Panc1 (cell line): ENCODE measurements at regions not wholly inside any gene's neighbourhood (a gene's known extent, or its start where the extent isn't known, plus 50 kb on each side); places are given as distances from the start of the nearest gene placed in this dataset.

ENCODE experiments used
- ATAC-seq: fragments of 200-7000 bp; cut with Tn5 transposase; 2 replicates; pipeline ENCODE4 v1.9.1; 2020; ENCODE audit warnings: mild to moderate bottlenecking, moderate library complexity
- BruUV-seq: library from RNA; stranded (reverse); fragments of 400-500 nt; replicated peaks from 2 replicates; lab custom pipeline; 2021; lab: Mats Ljungman, UMichigan
- CTCF ChIA-PET: fragments of 300-600 bp; sonication (Branson Sonifier 250); formaldehyde crosslinking; loops from one replicate; lab custom pipeline; 2022; ENCODE audit warnings: antibody characterized with exemption; lab: Charles Lee
- POLR2A ChIA-PET: fragments of 300-600 bp; sonication (Branson Sonifier 250); formaldehyde crosslinking; loops from one replicate; lab custom pipeline; 2022; ENCODE audit warnings: antibody characterized with exemption; lab: Charles Lee
- DNase-seq: peaks from one replicate; pipeline ENCODE4 v3.0.0-alpha.2; 2010; ENCODE audit warnings: low read depth, low spot score
- H3K27ac ChIP-seq: 2 replicates; pipeline ENCODE4 v1.5.1; 2011; ENCODE audit warnings: mild to moderate bottlenecking, low read length, inconsistent platforms
- H3K27me3 ChIP-seq: fragments of 200-500 bp; sonication (Bioruptor generic); 2 replicates; pipeline ENCODE4 v1.6.0; 2014; ENCODE audit warnings: low read length, inconsistent platforms; ENCODE audit not compliant: control insufficient read depth, insufficient read depth
- H3K36me3 ChIP-seq: fragments of 200-500 bp; sonication (Bioruptor generic); 2 replicates; pipeline ENCODE4 v1.5.1; 2014; ENCODE audit warnings: inconsistent platforms, mild to moderate bottlenecking, low read length, moderate library complexity; ENCODE audit not compliant: control insufficient read depth, insufficient read depth
- H3K4me1 ChIP-seq: 2 replicates; pipeline ENCODE4 v1.5.1; 2011; ENCODE audit warnings: inconsistent platforms, mild to moderate bottlenecking, low read length, moderate library complexity; ENCODE audit not compliant: control insufficient read depth, insufficient read depth
- H3K4me3 ChIP-seq, 2 experiments: 2 replicates each; pipeline ENCODE4 v1.5.1; 2011 to 2012; ENCODE audit warnings: low read depth in 2 of 2, low read length in 2 of 2, mild to moderate bottlenecking in 2 of 2, inconsistent platforms in 1 of 2, moderate library complexity in 1 of 2
- H3K9me3 ChIP-seq: fragments of 200-500 bp; sonication (Bioruptor generic); 2 replicates; pipeline ENCODE4 v1.5.1; 2014; ENCODE audit warnings: low read depth, mild to moderate bottlenecking, inconsistent platforms, low read length, moderate library complexity; ENCODE audit not compliant: control insufficient read depth, insufficient read depth
- POLR2AphosphoS5 ChIP-seq: IDR thresholded peaks from 2 replicates; pipeline ENCODE4 v1.6.1; 2012; ENCODE audit warnings: mild to moderate bottlenecking, low read depth, low read length, moderate library complexity
- SIN3A ChIP-seq: IDR thresholded peaks from 2 replicates; pipeline ENCODE4 v1.6.1; 2012; ENCODE audit warnings: low read depth, mild to moderate bottlenecking, low read length, moderate library complexity, borderline replicate concordance; ENCODE audit not compliant: insufficient read depth
- TCF7L2 ChIP-seq: IDR thresholded peaks from 2 replicates; pipeline ENCODE4 v1.6.1; 2011; ENCODE audit warnings: mild to moderate bottlenecking, low read depth, low read length, inconsistent platforms
- in situ Hi-C: cut with HindIII; loops from 2 replicates; pipeline ENCODE4 v1.10.0; 2016; ENCODE audit warnings: low sequenced_read_pairs, low pct_unique_long_range_greater_than_20kb
- intact Hi-C: fragments of 100-400 bp; cut with micrococcal nuclease; formaldehyde crosslinking; loops from one replicate; pipeline ENCODE4 v1.10.0; 2022; ENCODE audit not compliant: unreplicated experiment
- TF ChIP-seq, protein P1 (sequence below): fragments of 450-650 bp; IDR thresholded peaks from 2 replicates; pipeline ENCODE4 v1.5.1; 2017; ENCODE audit warnings: mild to moderate bottlenecking
- TF ChIP-seq, protein P2 (sequence below), 2 experiments: IDR thresholded peaks; 2 replicates each; pipeline ENCODE4 v1.6.1; 2011 to 2012; ENCODE audit warnings: low read depth in 2 of 2, control low read depth in 1 of 2, low read length in 1 of 2, mild to moderate bottlenecking in 1 of 2, moderate library complexity in 1 of 2; ENCODE audit not compliant: insufficient read depth in 1 of 2

DNA sequence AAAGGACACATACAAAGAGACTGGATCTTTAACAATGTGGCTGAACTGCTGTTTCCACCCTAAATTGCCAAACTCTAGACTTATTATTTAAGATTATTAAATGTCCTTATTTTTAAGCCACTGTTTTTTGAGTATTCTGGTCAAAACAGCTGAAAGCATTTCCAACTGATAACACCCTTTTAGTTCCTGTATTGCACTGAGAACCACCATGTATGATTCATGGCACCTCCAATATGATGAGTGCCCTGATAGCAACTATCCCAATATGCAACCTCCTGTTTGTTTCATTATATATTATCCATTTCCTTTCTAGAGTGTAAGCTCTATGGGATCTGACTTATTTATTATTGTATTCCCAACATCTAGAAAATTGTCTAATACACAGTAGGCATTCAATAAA, 269.4 kb downstream of the HHIPL2 start:
- in situ Hi-C loops (no loop called here), intact Hi-C loops (no loop called here)
- ChIA-PET CTCF (no interaction called here), POLR2A (no interaction called here)
- Histone ChIP-seq H3K27me3 (no peaks in the 10 kb centered on the region), H3K4me3 (no peak overlapping the region), H3K9me3 (no peaks in the 10 kb centered on the region), H3K4me1 (no peaks in the 10 kb centered on the region), H3K36me3 (no peaks in the 10 kb centered on the region), H3K27ac (no peak overlapping the region)
- ATAC-seq (no peak), DNase-seq (no peak)
- BruUV-seq, result no TSS peak
- no peak for TF ChIP-seq TCF7L2
- TF ChIP-seq POLR2AphosphoS5, result no peak
- no peak for TF ChIP-seq SIN3A
- TF ChIP-seq, protein P1, sequence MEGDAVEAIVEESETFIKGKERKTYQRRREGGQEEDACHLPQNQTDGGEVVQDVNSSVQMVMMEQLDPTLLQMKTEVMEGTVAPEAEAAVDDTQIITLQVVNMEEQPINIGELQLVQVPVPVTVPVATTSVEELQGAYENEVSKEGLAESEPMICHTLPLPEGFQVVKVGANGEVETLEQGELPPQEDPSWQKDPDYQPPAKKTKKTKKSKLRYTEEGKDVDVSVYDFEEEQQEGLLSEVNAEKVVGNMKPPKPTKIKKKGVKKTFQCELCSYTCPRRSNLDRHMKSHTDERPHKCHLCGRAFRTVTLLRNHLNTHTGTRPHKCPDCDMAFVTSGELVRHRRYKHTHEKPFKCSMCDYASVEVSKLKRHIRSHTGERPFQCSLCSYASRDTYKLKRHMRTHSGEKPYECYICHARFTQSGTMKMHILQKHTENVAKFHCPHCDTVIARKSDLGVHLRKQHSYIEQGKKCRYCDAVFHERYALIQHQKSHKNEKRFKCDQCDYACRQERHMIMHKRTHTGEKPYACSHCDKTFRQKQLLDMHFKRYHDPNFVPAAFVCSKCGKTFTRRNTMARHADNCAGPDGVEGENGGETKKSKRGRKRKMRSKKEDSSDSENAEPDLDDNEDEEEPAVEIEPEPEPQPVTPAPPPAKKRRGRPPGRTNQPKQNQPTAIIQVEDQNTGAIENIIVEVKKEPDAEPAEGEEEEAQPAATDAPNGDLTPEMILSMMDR, result no peak
- TF ChIP-seq, protein P2, sequence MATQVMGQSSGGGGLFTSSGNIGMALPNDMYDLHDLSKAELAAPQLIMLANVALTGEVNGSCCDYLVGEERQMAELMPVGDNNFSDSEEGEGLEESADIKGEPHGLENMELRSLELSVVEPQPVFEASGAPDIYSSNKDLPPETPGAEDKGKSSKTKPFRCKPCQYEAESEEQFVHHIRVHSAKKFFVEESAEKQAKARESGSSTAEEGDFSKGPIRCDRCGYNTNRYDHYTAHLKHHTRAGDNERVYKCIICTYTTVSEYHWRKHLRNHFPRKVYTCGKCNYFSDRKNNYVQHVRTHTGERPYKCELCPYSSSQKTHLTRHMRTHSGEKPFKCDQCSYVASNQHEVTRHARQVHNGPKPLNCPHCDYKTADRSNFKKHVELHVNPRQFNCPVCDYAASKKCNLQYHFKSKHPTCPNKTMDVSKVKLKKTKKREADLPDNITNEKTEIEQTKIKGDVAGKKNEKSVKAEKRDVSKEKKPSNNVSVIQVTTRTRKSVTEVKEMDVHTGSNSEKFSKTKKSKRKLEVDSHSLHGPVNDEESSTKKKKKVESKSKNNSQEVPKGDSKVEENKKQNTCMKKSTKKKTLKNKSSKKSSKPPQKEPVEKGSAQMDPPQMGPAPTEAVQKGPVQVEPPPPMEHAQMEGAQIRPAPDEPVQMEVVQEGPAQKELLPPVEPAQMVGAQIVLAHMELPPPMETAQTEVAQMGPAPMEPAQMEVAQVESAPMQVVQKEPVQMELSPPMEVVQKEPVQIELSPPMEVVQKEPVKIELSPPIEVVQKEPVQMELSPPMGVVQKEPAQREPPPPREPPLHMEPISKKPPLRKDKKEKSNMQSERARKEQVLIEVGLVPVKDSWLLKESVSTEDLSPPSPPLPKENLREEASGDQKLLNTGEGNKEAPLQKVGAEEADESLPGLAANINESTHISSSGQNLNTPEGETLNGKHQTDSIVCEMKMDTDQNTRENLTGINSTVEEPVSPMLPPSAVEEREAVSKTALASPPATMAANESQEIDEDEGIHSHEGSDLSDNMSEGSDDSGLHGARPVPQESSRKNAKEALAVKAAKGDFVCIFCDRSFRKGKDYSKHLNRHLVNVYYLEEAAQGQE (IDR thresholded peaks at IDR 0.05; ENCODE audit: insufficient read depth in 1 of 2, low read depth in 2 of 2, low read length in 1 of 2), result no peak

DNA sequence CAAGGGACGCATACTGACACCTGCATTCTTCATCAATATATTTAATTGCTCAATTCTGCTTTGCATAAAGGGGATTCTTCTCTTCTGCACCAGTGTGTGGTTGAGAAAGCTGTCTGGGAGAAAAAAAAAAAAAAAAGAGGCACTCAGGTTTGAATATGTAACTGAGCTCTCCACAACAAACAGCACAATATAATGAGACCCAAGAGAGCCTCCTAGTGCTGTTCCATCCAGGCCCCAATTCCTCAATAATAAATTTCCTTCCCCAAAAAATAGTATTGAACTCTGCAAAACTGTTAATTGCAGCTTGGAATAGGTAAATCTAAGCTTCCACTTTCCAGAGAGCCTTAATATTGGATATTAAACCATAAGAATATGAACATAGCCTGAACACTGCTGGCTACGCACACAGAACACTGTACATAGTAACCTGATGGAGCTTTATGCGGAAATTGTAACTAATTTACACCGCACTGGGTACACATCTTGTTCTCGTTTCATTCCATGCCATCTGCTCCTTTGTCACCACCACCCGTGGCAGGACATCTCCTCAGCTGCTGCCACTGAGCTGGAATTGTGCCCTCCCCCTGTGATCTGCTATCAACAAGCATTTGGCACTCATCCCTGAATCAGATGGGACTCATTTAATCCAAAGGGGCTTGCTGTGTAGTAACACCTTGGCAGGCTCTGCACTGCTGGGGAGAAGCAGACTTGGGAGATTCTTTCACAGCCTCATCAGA, 272.0 kb downstream of the HHIPL2 start:
- Histone ChIP-seq H3K27me3 (no peaks in the 10 kb centered on the region), H3K4me3 (no peak overlapping the region), H3K4me1 (no peaks in the 10 kb centered on the region), H3K36me3 (no peaks in the 10 kb centered on the region), H3K27ac (no peak overlapping the region), H3K9me3 (no peaks in the 10 kb centered on the region)
- BruUV-seq, result no TSS peak
- POLR2A ChIA-PET, result no interaction called here
- DNase-seq (no peak), ATAC-seq (no peak)
- CTCF ChIA-PET, result no interaction called here
- intact Hi-C loops (no loop called here), in situ Hi-C loops (no loop called here)
- TF ChIP-seq, protein P2 (IDR thresholded peaks at IDR 0.05; ENCODE audit: insufficient read depth in 1 of 2, low read depth in 2 of 2, low read length in 1 of 2), result no peak
- TF ChIP-seq POLR2AphosphoS5, result no peak
- TF ChIP-seq TCF7L2, result no peak
- TF ChIP-seq, protein P1, result no peak
- TF ChIP-seq SIN3A, result no peak
